PC-3 (cell line): ENCODE measurements at regions not wholly inside any gene's neighbourhood (a gene's known extent, or its start where the extent isn't known, plus 50 kb on each side); places are given as distances from the start of the nearest gene placed in this dataset.

Experiments
- ATAC-seq: fragments of 200-7000 bp; cut with Tn5 transposase; 2 replicates; pipeline ENCODE4 v1.9.1; 2020; ENCODE audit warnings: mild to moderate bottlenecking, moderate library complexity
- BruUV-seq: library from RNA; stranded (reverse); fragments of 400-500 nt; replicated peaks from 2 replicates; lab custom pipeline; 2021; lab: Mats Ljungman, UMichigan
- CTCF ChIA-PET: fragments of 300-600 bp; sonication (Branson Sonifier 250); formaldehyde crosslinking; loops from one replicate; lab custom pipeline; 2022; ENCODE audit warnings: antibody characterized with exemption; lab: Charles Lee
- POLR2A ChIA-PET: fragments of 300-600 bp; sonication (Branson Sonifier 250); formaldehyde crosslinking; loops from one replicate; lab custom pipeline; 2022; ENCODE audit warnings: antibody characterized with exemption; ENCODE audit not compliant: unreplicated experiment; lab: Charles Lee
- DNase-seq: peaks from one replicate; pipeline ENCODE4 v3.0.0-alpha.2; 2015
- H2AFZ ChIP-seq: fragments of 300-600 bp; sonication (generic); 2 replicates; pipeline ENCODE4 v1.6.0; 2016; ENCODE audit warnings: antibody characterized with exemption, low read length
- H3F3A ChIP-seq: fragments of 300-600 bp; sonication (generic); one replicate; pipeline ENCODE4 v1.6.0; 2017; ENCODE audit warnings: antibody characterized with exemption, low read length, control low read depth, mild to moderate bottlenecking; ENCODE audit not compliant: unreplicated experiment
- H3K27ac ChIP-seq: fragments of 300-600 bp; sonication (generic); 2 replicates; pipeline ENCODE4 v1.5.1; 2016; ENCODE audit warnings: mild to moderate bottlenecking, low read length
- H3K27me3 ChIP-seq: fragments of 300-600 bp; sonication (generic); 2 replicates; pipeline ENCODE4 v1.6.1; 2016; ENCODE audit warnings: low read length, mixed read lengths
- H3K36me3 ChIP-seq: fragments of 300-600 bp; sonication (generic); 2 replicates; pipeline ENCODE4 v1.6.1; 2016; ENCODE audit warnings: low read depth, mixed run types, low read length, mixed read lengths
- H3K4me1 ChIP-seq: fragments of 300-600 bp; sonication (generic); 2 replicates; pipeline ENCODE4 v1.5.1; 2016; ENCODE audit warnings: low read length; ENCODE audit not compliant: insufficient read depth
- H3K4me2 ChIP-seq: fragments of 300-600 bp; sonication (generic); 2 replicates; pipeline ENCODE4 v1.6.0; 2016; ENCODE audit warnings: low read length
- H3K4me3 ChIP-seq: fragments of 300-600 bp; sonication (generic); 2 replicates; pipeline ENCODE4 v1.5.1; 2016; ENCODE audit warnings: mild to moderate bottlenecking, low read length, mixed read lengths
- H3K79me2 ChIP-seq: fragments of 300-600 bp; sonication (generic); 2 replicates; pipeline ENCODE4 v1.6.1; 2017; ENCODE audit warnings: low read length, mixed read lengths
- H3K9ac ChIP-seq: fragments of 300-600 bp; sonication (generic); 2 replicates; pipeline ENCODE4 v1.6.0; 2016; ENCODE audit warnings: mild to moderate bottlenecking, low read length
- H3K9me2 ChIP-seq: fragments of 300-600 bp; sonication (generic); replicated peaks from 2 replicates; pipeline ENCODE4 v1.6.1; 2016; ENCODE audit warnings: mixed run types, low read length, mixed read lengths
- H3K9me3 ChIP-seq: fragments of 300-600 bp; sonication (generic); 2 replicates; pipeline ENCODE4 v1.6.1; 2016; ENCODE audit warnings: low read length, mixed read lengths
- H4K20me1 ChIP-seq: fragments of 300-600 bp; sonication (generic); 2 replicates; pipeline ENCODE4 v1.6.1; 2016; ENCODE audit warnings: low read length, mixed read lengths
- EZH2 ChIP-seq: fragments of 300-600 bp; sonication (generic); IDR thresholded peaks from one replicate; pipeline ENCODE4 v1.6.1; 2017; ENCODE audit warnings: antibody characterized with exemption, mild to moderate bottlenecking, low read length; ENCODE audit not compliant: unreplicated experiment
- EZH2phosphoT487 ChIP-seq: fragments of 300-600 bp; sonication (generic); IDR thresholded peaks from 2 replicates; pipeline ENCODE4 v1.6.1; 2018; ENCODE audit warnings: mild to moderate bottlenecking, antibody characterized with exemption, low read length, borderline replicate concordance
- intact Hi-C: fragments of 100-400 bp; cut with micrococcal nuclease; formaldehyde crosslinking; loops from 2 replicates; pipeline ENCODE4 v1.9.0; 2023
- TF ChIP-seq, protein P1 (sequence below): fragments of 300-600 bp; sonication (generic); conservative IDR thresholded peaks from 2 replicates; pipeline ENCODE4 v1.5.1; 2017; ENCODE audit warnings: antibody characterized with exemption, low read depth, mild to moderate bottlenecking, low read length

DNA sequence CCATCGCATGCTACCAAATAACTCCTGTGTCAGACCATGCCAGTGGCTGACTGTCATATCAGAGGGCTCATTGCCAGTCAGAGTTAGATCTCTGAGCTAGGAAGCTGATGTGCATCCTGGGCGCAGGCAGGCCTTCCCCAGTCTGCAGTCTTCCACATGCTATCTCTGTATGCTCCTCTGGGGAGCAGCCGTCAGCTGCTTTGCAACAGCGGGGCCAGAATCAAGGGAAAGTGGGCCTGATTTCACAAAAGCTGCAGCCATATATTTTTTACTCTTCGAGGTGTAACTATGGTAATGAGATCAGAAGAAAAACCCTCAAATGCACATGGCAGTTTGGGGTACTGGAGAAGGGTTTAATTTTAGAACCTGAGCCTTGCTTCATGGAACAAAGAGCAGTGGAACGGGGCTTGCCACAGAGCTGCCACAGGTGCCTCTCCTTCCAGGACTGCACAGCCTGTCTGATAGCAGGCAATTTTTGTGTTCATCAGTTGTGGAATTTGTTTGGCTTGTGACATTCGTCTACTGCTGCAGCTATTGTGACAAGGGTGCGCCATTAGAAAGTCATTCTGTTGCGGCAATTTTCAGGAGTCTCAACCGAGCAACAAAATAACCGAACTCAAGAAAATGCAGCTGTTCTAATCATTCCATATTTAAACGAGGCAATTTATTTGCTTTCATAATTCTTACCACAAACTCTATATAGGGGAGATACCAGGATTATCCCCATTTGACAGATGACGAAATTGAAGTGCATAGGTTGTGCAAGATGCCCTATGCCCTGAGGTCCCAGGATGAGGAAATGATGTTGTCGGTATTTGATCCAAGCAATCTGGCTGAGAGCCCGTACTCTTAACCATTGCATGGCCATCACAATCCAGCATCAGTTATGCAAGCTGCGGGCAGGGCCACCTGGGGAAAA lies 109.6 kb upstream of the CYRIA start:
- TF ChIP-seq, protein P1, sequence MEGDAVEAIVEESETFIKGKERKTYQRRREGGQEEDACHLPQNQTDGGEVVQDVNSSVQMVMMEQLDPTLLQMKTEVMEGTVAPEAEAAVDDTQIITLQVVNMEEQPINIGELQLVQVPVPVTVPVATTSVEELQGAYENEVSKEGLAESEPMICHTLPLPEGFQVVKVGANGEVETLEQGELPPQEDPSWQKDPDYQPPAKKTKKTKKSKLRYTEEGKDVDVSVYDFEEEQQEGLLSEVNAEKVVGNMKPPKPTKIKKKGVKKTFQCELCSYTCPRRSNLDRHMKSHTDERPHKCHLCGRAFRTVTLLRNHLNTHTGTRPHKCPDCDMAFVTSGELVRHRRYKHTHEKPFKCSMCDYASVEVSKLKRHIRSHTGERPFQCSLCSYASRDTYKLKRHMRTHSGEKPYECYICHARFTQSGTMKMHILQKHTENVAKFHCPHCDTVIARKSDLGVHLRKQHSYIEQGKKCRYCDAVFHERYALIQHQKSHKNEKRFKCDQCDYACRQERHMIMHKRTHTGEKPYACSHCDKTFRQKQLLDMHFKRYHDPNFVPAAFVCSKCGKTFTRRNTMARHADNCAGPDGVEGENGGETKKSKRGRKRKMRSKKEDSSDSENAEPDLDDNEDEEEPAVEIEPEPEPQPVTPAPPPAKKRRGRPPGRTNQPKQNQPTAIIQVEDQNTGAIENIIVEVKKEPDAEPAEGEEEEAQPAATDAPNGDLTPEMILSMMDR, result no peak
- TF ChIP-seq EZH2phosphoT487, result no peak
- TF ChIP-seq EZH2, result no peak
- Histone ChIP-seq H3K79me2 (no peaks in the 10 kb centered on the region), H3K9ac (no peak overlapping the region), H3K4me1 (no peaks in the 10 kb centered on the region), H3K27me3 (0 out of 2 replicates have a peak, but pooled peaks cover 3% of the 10 kb centered on the region), H3K4me3 (no peak overlapping the region), H3F3A (no peaks in the 10 kb centered on the region), H2AFZ (no peak overlapping the region), H3K9me3 (no peaks in the 10 kb centered on the region), H3K36me3 (no peaks in the 10 kb centered on the region; the same call in 1 of the 2 replicates), H3K4me2 (no peak overlapping the region), H3K27ac (no peak overlapping the region), H4K20me1 (no peaks in the 10 kb centered on the region), H3K9me2 (no peaks in the 10 kb centered on the region)
- DNase-seq (no peak), ATAC-seq (no peak)
- no TSS peak for BruUV-seq
- ChIA-PET CTCF (no interaction called here), POLR2A (no interaction called here)
- intact Hi-C loops, result loop anchor here (5.0 kb wide), 1 partner anchor 897 kb away; no protein-coding TSS in a partner anchor

DNA sequence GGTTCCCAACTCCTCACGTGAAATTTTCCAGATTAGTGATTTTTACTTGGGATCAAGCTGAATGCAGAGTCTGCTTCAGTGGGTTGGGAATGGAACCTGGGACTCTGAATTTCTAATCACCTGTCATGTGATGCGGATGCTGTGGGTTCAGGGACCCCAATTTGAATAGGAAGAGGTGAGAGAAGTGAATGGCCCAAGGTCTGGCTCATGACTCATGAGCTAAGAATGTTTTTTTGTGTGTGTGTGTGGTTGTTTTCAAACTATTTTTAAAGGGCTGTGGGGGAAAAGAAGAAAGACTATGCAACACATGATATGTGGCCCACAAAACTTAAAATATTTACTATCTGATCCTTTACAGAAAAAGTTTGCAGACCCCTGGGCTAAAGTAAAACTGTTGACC lies 108.5 kb upstream of the CYRIA start:
- POLR2A ChIA-PET, result no interaction called here
- Histone ChIP-seq H3K27ac (no peak overlapping the region), H3K9me3 (no peaks in the 10 kb centered on the region), H3K79me2 (no peaks in the 10 kb centered on the region), H2AFZ (no peak overlapping the region), H3K9ac (no peak overlapping the region), H3K36me3 (no peaks in the 10 kb centered on the region; the same call in 1 of the 2 replicates), H3F3A (no peaks in the 10 kb centered on the region), H3K4me2 (no peak overlapping the region), H3K4me1 (no peaks in the 10 kb centered on the region), H4K20me1 (no peaks in the 10 kb centered on the region), H3K4me3 (no peak overlapping the region), H3K9me2 (no peaks in the 10 kb centered on the region), H3K27me3 (0 out of 2 replicates have a peak, but pooled peaks cover 3% of the 10 kb centered on the region)
- intact Hi-C loops, result loop anchor here (5.0 kb wide), 1 partner anchor 898 kb away; no protein-coding TSS in a partner anchor
- no peak for DNase-seq
- no peak for ATAC-seq
- BruUV-seq, result no TSS peak
- no peak for TF ChIP-seq EZH2phosphoT487
- TF ChIP-seq, protein P1, result no peak
- no peak for TF ChIP-seq EZH2
- CTCF ChIA-PET, result no interaction called here
